Transverse colon (tissue), 4 donors: ENCODE measurements at regions not wholly inside any gene's neighbourhood (a gene's known extent, or its start where the extent isn't known, plus 50 kb on each side); places are given as distances from the start of the nearest gene placed in this dataset.

Source experiments
- DNase-seq: peaks from one replicate; pipeline ENCODE4 v3.0.0-alpha.2; 2019
- H3K27ac ChIP-seq, 4 donors: fragments of 200-600 bp; sonication (generic); 2 replicates each; pipeline ENCODE4 v1.5.1; 2016 to 2018; ENCODE audit warnings: inconsistent platforms in 4 of 4
- H3K27me3 ChIP-seq: fragments of 200-600 bp; sonication (generic); 2 replicates; pipeline ENCODE4 v1.5.1; 2017; ENCODE audit warnings: inconsistent platforms
- H3K36me3 ChIP-seq, 4 donors: fragments of 200-600 bp; sonication (generic); 2 replicates each; pipeline ENCODE4 v1.5.1; 2017 to 2019; ENCODE audit warnings: inconsistent platforms in 4 of 4
- H3K4me1 ChIP-seq, 4 donors: fragments of 200-600 bp; sonication (generic); 2 replicates each; pipeline ENCODE4 v1.5.1; 2017 to 2020; ENCODE audit warnings: inconsistent platforms in 4 of 4
- H3K4me3 ChIP-seq, 4 donors: fragments of 200-600 bp; sonication (generic); 1 replicate in 1 of 4; 2 replicates in 3 of 4; pipeline versions ENCODE4 v1.5.1 to v1.6.1; 2017 to 2019; ENCODE audit warnings: inconsistent platforms in 4 of 4
- H3K9me3 ChIP-seq, 2 donors: fragments of 200-600 bp; sonication (generic); 2 replicates each; pipeline ENCODE4 v1.5.1; 2017 to 2019; ENCODE audit warnings: inconsistent platforms in 2 of 2
- EP300 ChIP-seq: sonication (generic); formaldehyde crosslinking; IDR thresholded peaks from one replicate; pipeline ENCODE4 v1.6.1; 2017; ENCODE audit warnings: antibody characterized with exemption, low read depth
- POLR2A ChIP-seq: fragments of 450-650 bp; IDR thresholded peaks from one replicate; pipeline ENCODE4 v1.6.1; 2016; ENCODE audit warnings: antibody characterized with exemption, mild to moderate bottlenecking, moderate library complexity
- POLR2AphosphoS5 ChIP-seq, 3 donors: sonication (generic); formaldehyde crosslinking; IDR thresholded peaks; one replicate each; pipeline ENCODE4 v1.6.1; 2016; ENCODE audit warnings: antibody characterized with exemption in 3 of 3
- WGBS, 2 donors: methylation state at CpG; one replicate each; pipeline ENCODE4 v1.1.5; 2018; ENCODE audit warnings: low coverage in 1 of 2; 5-methylcytosine and 5-hydroxymethylcytosine counted together
- in situ Hi-C, 4 donors: fragments of 200-750 bp; cut with MboI; loops; one replicate each; pipeline versions ENCODE4 v1.15.0 to v1.15.1; 2017; ENCODE audit warnings: low sequenced_read_pairs in 3 of 4, low pct_ligation_motif_present in 1 of 4, low pct_unique_long_range_greater_than_20kb in 1 of 4
- intact Hi-C: fragments of 100-400 bp; cut with DNase I; formaldehyde crosslinking; loops from one replicate; pipeline ENCODE4 v1.15.1; 2023; ENCODE audit warnings: low total_unique reads
- TF ChIP-seq, protein P1 (sequence below), 5 experiments: fragments of 200-600 bp in 3 of 5; fragments of 450-650 bp in 2 of 5; sonication (generic) in 3 of 5; IDR thresholded peaks; 1 replicate in 2 of 5; 2 replicates in 3 of 5; pipeline ENCODE4 v1.5.1; 2016 to 2017; ENCODE audit warnings: antibody characterized with exemption in 5 of 5, inconsistent platforms in 3 of 5, mild to moderate bottlenecking in 2 of 5, moderate library complexity in 1 of 5

DNA sequence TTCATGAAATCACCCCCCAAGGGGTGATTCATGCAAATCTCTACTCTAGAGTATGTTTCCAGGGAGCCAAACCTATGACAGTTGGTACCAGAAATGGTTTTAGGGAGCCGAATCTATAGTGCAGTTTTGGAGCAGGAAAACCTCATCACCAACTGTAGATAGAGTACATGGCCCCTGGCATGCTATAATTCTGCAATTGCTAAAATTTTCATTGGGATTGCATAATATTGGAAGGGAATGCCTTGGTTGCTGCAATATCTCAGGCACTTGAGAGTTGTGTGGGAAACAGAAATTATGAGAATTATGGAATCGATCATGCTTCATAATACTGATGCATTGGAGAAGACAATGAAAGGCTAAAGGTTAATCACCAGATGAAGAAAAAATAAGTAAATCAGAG is 148.2 kb upstream of the PLPPR1 start:
- Histone ChIP-seq H3K27ac (no peak overlapping the region), H3K4me1 (no peaks in the 10 kb centered on the region), H3K4me3 (no peak overlapping the region), H3K9me3 (no peaks in the 10 kb centered on the region), H3K27me3 (no peaks in the 10 kb centered on the region), H3K36me3 (no peaks in the 10 kb centered on the region)
- TF ChIP-seq, protein P1, sequence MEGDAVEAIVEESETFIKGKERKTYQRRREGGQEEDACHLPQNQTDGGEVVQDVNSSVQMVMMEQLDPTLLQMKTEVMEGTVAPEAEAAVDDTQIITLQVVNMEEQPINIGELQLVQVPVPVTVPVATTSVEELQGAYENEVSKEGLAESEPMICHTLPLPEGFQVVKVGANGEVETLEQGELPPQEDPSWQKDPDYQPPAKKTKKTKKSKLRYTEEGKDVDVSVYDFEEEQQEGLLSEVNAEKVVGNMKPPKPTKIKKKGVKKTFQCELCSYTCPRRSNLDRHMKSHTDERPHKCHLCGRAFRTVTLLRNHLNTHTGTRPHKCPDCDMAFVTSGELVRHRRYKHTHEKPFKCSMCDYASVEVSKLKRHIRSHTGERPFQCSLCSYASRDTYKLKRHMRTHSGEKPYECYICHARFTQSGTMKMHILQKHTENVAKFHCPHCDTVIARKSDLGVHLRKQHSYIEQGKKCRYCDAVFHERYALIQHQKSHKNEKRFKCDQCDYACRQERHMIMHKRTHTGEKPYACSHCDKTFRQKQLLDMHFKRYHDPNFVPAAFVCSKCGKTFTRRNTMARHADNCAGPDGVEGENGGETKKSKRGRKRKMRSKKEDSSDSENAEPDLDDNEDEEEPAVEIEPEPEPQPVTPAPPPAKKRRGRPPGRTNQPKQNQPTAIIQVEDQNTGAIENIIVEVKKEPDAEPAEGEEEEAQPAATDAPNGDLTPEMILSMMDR (IDR thresholded peaks at IDR 0.05), result no peak
- TF ChIP-seq EP300 (no peak), POLR2AphosphoS5 (IDR thresholded peaks at IDR 0.05) (no peak), POLR2A (no peak)
- in situ Hi-C loops (no loop called here), intact Hi-C loops (no loop called here)
- WGBS, 2 donors, result 90 to 100% methylated on average over 1 to 2 of the region's 2 CpGs
- DNase-seq, result no peak

DNA sequence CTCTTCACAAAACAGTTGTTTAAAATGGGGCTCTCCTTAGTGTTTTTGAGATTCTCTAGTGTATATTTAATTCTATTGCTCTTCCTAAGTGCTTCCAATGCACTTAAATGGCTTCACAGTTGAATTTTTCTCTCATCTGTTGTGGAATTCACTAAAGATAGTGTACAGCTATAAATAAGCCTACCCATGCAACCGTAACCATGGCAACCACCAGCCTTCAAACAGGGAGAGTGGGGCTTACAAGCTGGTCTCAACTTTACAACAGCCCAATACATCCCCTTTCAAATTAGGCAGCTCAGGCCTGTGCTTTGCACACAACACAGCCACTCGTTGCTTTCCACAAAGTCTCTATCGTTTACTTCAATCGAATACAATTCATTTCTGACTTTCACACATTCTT is 144.0 kb upstream of the PLPPR1 start:
- WGBS, 2 donors, result 58 to 61% methylated on average over 4 of the region's 4 CpGs
- in situ Hi-C loops, result no loop called here
- no peaks in the 10 kb centered on the region for H3K36me3 ChIP-seq
- TF ChIP-seq EP300 (no peak), POLR2AphosphoS5 (IDR thresholded peaks at IDR 0.05) (no peak), POLR2A (no peak)
- TF ChIP-seq, protein P1 (IDR thresholded peaks at IDR 0.05), result no peak
- no peak overlapping the region for H3K4me3 ChIP-seq
- no peaks in the 10 kb centered on the region for H3K4me1 ChIP-seq
- no peaks in the 10 kb centered on the region for H3K9me3 ChIP-seq
- intact Hi-C loops, result no loop called here
- no peaks in the 10 kb centered on the region for H3K27me3 ChIP-seq
- no peak overlapping the region for H3K27ac ChIP-seq
- DNase-seq, result no peak

DNA sequence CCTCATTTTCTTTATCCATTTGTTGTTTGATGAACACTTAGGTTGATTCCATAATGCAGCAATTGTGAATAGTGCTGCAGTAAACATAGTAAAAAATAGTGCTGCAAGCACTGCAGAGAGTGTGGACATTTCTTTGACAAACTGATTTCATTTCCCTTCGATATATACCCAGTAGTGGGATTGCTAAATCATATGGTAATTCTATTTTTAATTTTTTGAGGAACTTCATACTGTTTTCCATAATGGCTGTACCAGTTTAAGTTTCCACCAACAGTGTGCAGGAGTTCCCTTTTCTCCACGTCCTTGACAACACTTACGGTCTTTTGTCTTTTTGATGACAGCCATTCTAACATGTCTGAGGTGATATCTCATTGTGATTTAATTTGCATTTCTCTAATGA is 138.2 kb upstream of the PLPPR1 start:
- WGBS, 2 donors, result 64 to 71% methylated on average over 2 to 3 of the region's 3 CpGs
- in situ Hi-C loops, result no loop called here
- DNase-seq, result no peak

DNA sequence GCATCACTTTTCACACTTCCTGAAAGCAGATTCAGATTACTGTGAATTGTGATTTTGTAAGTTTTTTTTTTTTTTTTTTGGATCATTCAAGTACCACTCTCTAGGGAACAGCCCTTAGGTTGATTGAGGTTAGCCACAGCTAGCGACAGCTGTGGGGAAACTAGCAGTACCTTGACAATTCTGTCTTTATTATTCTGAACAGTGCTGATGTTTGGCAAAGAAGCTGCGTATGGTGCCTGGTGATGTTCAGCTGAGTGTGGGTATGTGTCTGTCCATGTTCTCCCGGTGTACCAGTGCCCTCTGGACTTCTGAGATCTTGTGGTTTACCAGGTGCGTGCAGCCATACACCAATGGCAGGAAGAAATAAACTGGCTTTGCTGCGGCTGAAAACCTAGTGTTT is 117.3 kb upstream of the PLPPR1 start:
- intact Hi-C loops (no loop called here), in situ Hi-C loops (no loop called here)
- 20 to 56% methylated on average over 1 to 5 of the region's 5 CpGs for WGBS, 2 donors
- TF ChIP-seq, protein P1 (IDR thresholded peaks at IDR 0.05), result no peak
- TF ChIP-seq POLR2AphosphoS5 (IDR thresholded peaks at IDR 0.05) (no peak), POLR2A (no peak), EP300 (no peak)
- Histone ChIP-seq H3K4me1 (no peaks in the 10 kb centered on the region), H3K27ac (no peak overlapping the region), H3K36me3 (no peaks in the 10 kb centered on the region), H3K27me3 (no peaks in the 10 kb centered on the region), H3K9me3 (no peaks in the 10 kb centered on the region), H3K4me3 (no peak overlapping the region)
- DNase-seq, result no peak

More for the DNA sequence above, 138.2 kb upstream of the PLPPR1 start:
- Histone ChIP-seq H3K4me3 (no peak overlapping the region), H3K27ac (no peak overlapping the region), H3K27me3 (no peaks in the 10 kb centered on the region), H3K9me3 (no peaks in the 10 kb centered on the region), H3K36me3 (no peaks in the 10 kb centered on the region), H3K4me1 (no peaks in the 10 kb centered on the region)
- TF ChIP-seq, protein P1 (IDR thresholded peaks at IDR 0.05), result no peak
- TF ChIP-seq POLR2AphosphoS5 (IDR thresholded peaks at IDR 0.05) (no peak), EP300 (no peak), POLR2A (no peak)
- intact Hi-C loops, result no loop called here
